ENCODE measurements at regions not wholly inside any gene's neighbourhood (a gene's known extent, or its start where the extent isn't known, plus 50 kb on each side); places are given as distances from the start of the nearest gene placed in this dataset.

DNA sequence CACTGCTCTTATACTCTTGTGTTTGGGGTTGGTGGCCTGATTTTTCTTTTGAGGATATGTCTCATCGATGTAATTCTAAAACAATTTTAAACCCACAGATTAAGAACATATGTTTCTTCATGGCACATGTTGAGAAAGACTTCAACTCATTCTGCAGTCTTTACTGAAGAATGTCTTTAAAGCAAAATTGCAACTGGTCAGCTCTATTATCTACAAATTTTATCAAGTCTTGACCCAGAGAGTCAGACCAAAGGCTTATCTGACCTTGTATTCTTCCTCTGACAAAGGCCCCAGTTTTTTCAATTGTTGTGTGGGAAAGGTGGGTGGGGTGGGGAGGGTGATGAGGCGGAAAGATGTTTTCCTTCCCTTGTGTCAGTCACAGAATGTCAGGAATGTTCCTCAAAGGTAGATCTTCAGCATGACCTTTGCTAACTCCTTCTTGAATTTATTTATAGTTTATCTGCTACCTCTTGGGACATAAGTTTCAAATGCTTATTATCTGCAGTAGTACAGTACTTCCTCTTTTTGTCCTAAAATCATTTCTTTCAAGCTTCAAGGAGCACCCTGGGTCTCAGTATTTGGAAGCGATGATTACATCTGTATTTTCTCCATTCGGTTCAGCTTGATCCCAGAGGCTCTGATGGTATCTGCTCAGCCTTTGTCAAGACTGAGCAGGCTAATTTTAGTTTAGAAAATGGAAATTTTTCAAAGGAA is 63.2 kb upstream of the TIAM2 start:
- H3K36me3 ChIP-seq (ENCODE audit: control insufficient read depth in 2 of 2, extremely low read depth in 1 of 2, insufficient read depth in 2 of 2, low read length in 2 of 2), result no peaks in the 10 kb centered on the region
- no peak overlapping the region for H3K4me2 ChIP-seq (ENCODE audit: insufficient read depth, low read length)
- ChIA-PET CTCF (interaction anchor here (1.0 to 8.3 kb wide), 5 partner anchors 16 to 316 kb away, joined by 4 to 167 read pairs (median 10); no protein-coding TSS in a partner anchor), POLR2A (no interaction called here)
- FAIRE-seq (no peak), DNase-seq (ENCODE audit: low read depth, low spot score) (no peak)
- H2AFZ ChIP-seq (ENCODE audit: low read depth, low read length), result no peak overlapping the region
- no peaks in the 10 kb centered on the region for H4K20me1 ChIP-seq (replicated peaks; ENCODE audit: control insufficient read depth, extremely low read depth, insufficient read depth, low read length)
- no peaks in the 10 kb centered on the region for H3K79me2 ChIP-seq (ENCODE audit: control insufficient read depth, insufficient read depth, low read length)
- dilution Hi-C loops (cut with MboI; ENCODE audit: extremely low pct_ligation_motif_present, low sequenced_read_pairs), result no loop called here
- H3K9me3 ChIP-seq (replicated peaks; ENCODE audit: control insufficient read depth, insufficient read depth, low read length), result no peaks in the 10 kb centered on the region
- TF ChIP-seq JUN (IDR thresholded peaks at IDR 0.05; ENCODE audit: borderline replicate concordance, insufficient read depth, insufficient read length, low read depth) (no peak), GATA2 (IDR thresholded peaks at IDR 0.05; ENCODE audit: insufficient read depth, insufficient read length, low read depth, low read length) (no peak), POLR2AphosphoS5 (IDR thresholded peaks at IDR 0.05; ENCODE audit: insufficient read depth, low read depth, low read length) (no peak), POLR2A (IDR thresholded peaks at IDR 0.05; ENCODE audit: low read depth, low read length) (no peak), EZH2 (IDR thresholded peaks at IDR 0.05; ENCODE audit: borderline replicate concordance, low read depth, low read length, severe bottlenecking) (no peak), FOS (IDR thresholded peaks at IDR 0.05; ENCODE audit: borderline replicate concordance, insufficient read depth, low read length) (no peak), MYC (IDR thresholded peaks at IDR 0.05; ENCODE audit: low read depth, low read length) (no peak)
- TF ChIP-seq, protein P1, sequence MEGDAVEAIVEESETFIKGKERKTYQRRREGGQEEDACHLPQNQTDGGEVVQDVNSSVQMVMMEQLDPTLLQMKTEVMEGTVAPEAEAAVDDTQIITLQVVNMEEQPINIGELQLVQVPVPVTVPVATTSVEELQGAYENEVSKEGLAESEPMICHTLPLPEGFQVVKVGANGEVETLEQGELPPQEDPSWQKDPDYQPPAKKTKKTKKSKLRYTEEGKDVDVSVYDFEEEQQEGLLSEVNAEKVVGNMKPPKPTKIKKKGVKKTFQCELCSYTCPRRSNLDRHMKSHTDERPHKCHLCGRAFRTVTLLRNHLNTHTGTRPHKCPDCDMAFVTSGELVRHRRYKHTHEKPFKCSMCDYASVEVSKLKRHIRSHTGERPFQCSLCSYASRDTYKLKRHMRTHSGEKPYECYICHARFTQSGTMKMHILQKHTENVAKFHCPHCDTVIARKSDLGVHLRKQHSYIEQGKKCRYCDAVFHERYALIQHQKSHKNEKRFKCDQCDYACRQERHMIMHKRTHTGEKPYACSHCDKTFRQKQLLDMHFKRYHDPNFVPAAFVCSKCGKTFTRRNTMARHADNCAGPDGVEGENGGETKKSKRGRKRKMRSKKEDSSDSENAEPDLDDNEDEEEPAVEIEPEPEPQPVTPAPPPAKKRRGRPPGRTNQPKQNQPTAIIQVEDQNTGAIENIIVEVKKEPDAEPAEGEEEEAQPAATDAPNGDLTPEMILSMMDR (IDR thresholded peaks at IDR 0.05; ENCODE audit: extremely low read depth in 1 of 2, insufficient read depth in 1 of 2, low read depth in 1 of 2, low read length in 2 of 2), result no peak
- TF ChIP-seq, protein P2, sequence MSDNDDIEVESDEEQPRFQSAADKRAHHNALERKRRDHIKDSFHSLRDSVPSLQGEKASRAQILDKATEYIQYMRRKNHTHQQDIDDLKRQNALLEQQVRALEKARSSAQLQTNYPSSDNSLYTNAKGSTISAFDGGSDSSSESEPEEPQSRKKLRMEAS (IDR thresholded peaks at IDR 0.05; ENCODE audit: insufficient read depth, insufficient read length), result no peak
- intact Hi-C loops (cut with micrococcal nuclease), result loop anchor here (2.0 to 5.0 kb wide), 2 partner anchors 63 to 80 kb away; partner anchors contain the start of gene TIAM2
- H3K27ac ChIP-seq (ENCODE audit: insufficient read depth, low read depth, low read length), result no peak overlapping the region
- H3K27me3 ChIP-seq (ENCODE audit: control insufficient read depth in 2 of 2, insufficient read depth in 2 of 2, low read length in 2 of 2), result no peaks in the 10 kb centered on the region
- no peak overlapping the region for H3K4me3 ChIP-seq (replicated peaks in 1 of 3; ENCODE audit: insufficient read depth in 1 of 3, low read depth in 1 of 3, low read length in 3 of 3)
- H3K9me1 ChIP-seq (replicated peaks; ENCODE audit: control insufficient read depth, extremely low read depth, insufficient read depth, low read length), result no peaks in the 10 kb centered on the region
- peaks cover 13% of the 10 kb centered on the region for H3K4me1 ChIP-seq (ENCODE audit: control insufficient read depth, extremely low read depth, insufficient read depth, low read length)
- BruUV-seq (replicated peaks), result no TSS peak
- H3K9ac ChIP-seq (replicated peaks; ENCODE audit: extremely low read depth, insufficient read depth, low read length), result no peak overlapping the region
